GM23338 (cell line): ENCODE measurements at regions not wholly inside any gene's neighbourhood (a gene's known extent, or its start where the extent isn't known, plus 50 kb on each side); places are given as distances from the start of the nearest gene placed in this dataset.

Source experiments
- ATAC-seq: fragments of 200-7000 bp; cut with Tn5 transposase; 3 replicates; pipeline ENCODE4 v1.9.1; 2020
- DNase-seq: peaks from one replicate; pipeline ENCODE4 v3.0.0-alpha.2; 2015; ENCODE audit warnings: low spot score
- H2AFZ ChIP-seq: fragments of 200-600 bp; sonication (generic); 2 replicates; pipeline ENCODE4 v1.8.0; 2016; ENCODE audit warnings: antibody characterized with exemption, mild to moderate bottlenecking, moderate library complexity
- H3F3A ChIP-seq: fragments of 200-600 bp; sonication (generic); replicated peaks from 2 replicates; pipeline ENCODE4 v1.8.0; 2017; ENCODE audit warnings: antibody characterized with exemption, mixed run types, low read depth
- H3K27ac ChIP-seq: fragments of 200-600 bp; sonication (generic); 2 replicates; pipeline ENCODE4 v1.6.1; 2016; ENCODE audit warnings: low read depth
- H3K27me3 ChIP-seq: fragments of 200-600 bp; sonication (generic); 2 replicates; pipeline ENCODE4 v1.8.0; 2016; ENCODE audit warnings: mild to moderate bottlenecking, mixed run types, moderate library complexity; ENCODE audit not compliant: insufficient read depth
- H3K36me3 ChIP-seq: fragments of 200-600 bp; sonication (generic); 2 replicates; pipeline ENCODE4 v1.8.0; 2016; ENCODE audit warnings: mild to moderate bottlenecking; ENCODE audit not compliant: insufficient read depth
- H3K4me1 ChIP-seq: fragments of 200-600 bp; sonication (generic); 2 replicates; pipeline ENCODE4 v1.8.0; 2016; ENCODE audit warnings: mild to moderate bottlenecking, moderate library complexity; ENCODE audit not compliant: insufficient read depth
- H3K4me2 ChIP-seq: fragments of 200-600 bp; sonication (generic); 2 replicates; pipeline ENCODE4 v1.7.1; 2017; ENCODE audit warnings: mixed run types
- H3K4me3 ChIP-seq: fragments of 200-600 bp; sonication (generic); 2 replicates; pipeline ENCODE4 v1.6.1; 2016; ENCODE audit warnings: mixed run types
- H3K79me2 ChIP-seq: fragments of 200-600 bp; sonication (generic); replicated peaks from 2 replicates; pipeline ENCODE4 v1.8.0; 2017; ENCODE audit warnings: mild to moderate bottlenecking; ENCODE audit not compliant: insufficient read depth
- H3K9me2 ChIP-seq: fragments of 200-600 bp; sonication (generic); 2 replicates; pipeline ENCODE4 v1.8.0; 2017; ENCODE audit not compliant: insufficient read depth
- H4K20me1 ChIP-seq: fragments of 200-600 bp; sonication (generic); replicated peaks from 2 replicates; pipeline ENCODE4 v1.8.0; 2017; ENCODE audit warnings: mild to moderate bottlenecking; ENCODE audit not compliant: insufficient read depth
- H3K27ac Mint-ChIP-seq: 2 replicates; pipeline ENCODE4 v1.8.0; 2020; ENCODE audit warnings: inconsistent platforms, mild to moderate bottlenecking, moderate library complexity, mixed read lengths
- H3K27me3 Mint-ChIP-seq: 3 replicates; pipeline ENCODE4 v1.8.0; 2022; ENCODE audit warnings: low read depth, mild to moderate bottlenecking, moderate library complexity, mixed read lengths, inconsistent platforms; ENCODE audit not compliant: insufficient read depth, poor library complexity
- H3K36me3 Mint-ChIP-seq: 3 replicates; pipeline ENCODE4 v1.8.0; 2021; ENCODE audit warnings: low read depth, mild to moderate bottlenecking, inconsistent platforms, moderate library complexity, mixed read lengths
- H3K4me1 Mint-ChIP-seq: 3 replicates; pipeline ENCODE4 v1.8.0; 2020; ENCODE audit warnings: mild to moderate bottlenecking, inconsistent platforms, mixed read lengths
- H3K4me3 Mint-ChIP-seq: 3 replicates; pipeline ENCODE4 v1.8.0; 2021; ENCODE audit warnings: moderate library complexity, mild to moderate bottlenecking, inconsistent platforms, mixed read lengths
- H3K9me3 Mint-ChIP-seq: 3 replicates; pipeline ENCODE4 v1.8.0; 2020; ENCODE audit warnings: moderate library complexity, mild to moderate bottlenecking, inconsistent platforms, mixed read lengths
- CREB1 ChIP-seq: fragments of 250-450 bp; sonication (Bioruptor Pico); IDR thresholded peaks from 2 replicates; pipeline ENCODE4 v1.5.0; 2020; ENCODE audit warnings: low read depth, mild to moderate bottlenecking, moderate library complexity
- CTCF ChIP-seq, 2 experiments: fragments of 200-600 bp in 1 of 2; sonication (generic) in 1 of 2; conservative IDR thresholded peaks; 2 replicates each; pipeline versions ENCODE4 v1.5.1 to v1.6.1; 2016 to 2017; ENCODE audit warnings: antibody characterized with exemption in 2 of 2, low read depth in 2 of 2, mild to moderate bottlenecking in 2 of 2, moderate library complexity in 1 of 2
- ETS1 ChIP-seq: IDR thresholded peaks from 2 replicates; pipeline ENCODE4 v1.6.1; 2016; ENCODE audit warnings: antibody characterized with exemption
- EZH2 ChIP-seq: fragments of 200-600 bp; sonication (generic); IDR thresholded peaks from one replicate; pipeline ENCODE4 v1.8.0; 2017; ENCODE audit warnings: antibody characterized with exemption, mild to moderate bottlenecking, low read depth; ENCODE audit not compliant: unreplicated experiment
- EZH2phosphoT487 ChIP-seq: fragments of 200-600 bp; sonication (generic); IDR thresholded peaks from one replicate; pipeline ENCODE4 v1.8.1; 2018; ENCODE audit warnings: antibody characterized with exemption; ENCODE audit not compliant: unreplicated experiment
- JUNB ChIP-seq: IDR thresholded peaks from one replicate; pipeline ENCODE4 v1.6.1; 2016; ENCODE audit warnings: antibody characterized with exemption; ENCODE audit not compliant: unreplicated experiment
- NANOG ChIP-seq: IDR thresholded peaks from 2 replicates; pipeline ENCODE4 v1.6.1; 2016; ENCODE audit warnings: antibody characterized with exemption, borderline replicate concordance
- POLR2AphosphoS5 ChIP-seq: IDR thresholded peaks from 2 replicates; pipeline ENCODE4 v1.6.1; 2016; ENCODE audit warnings: antibody characterized with exemption, low read depth
- REST ChIP-seq: IDR thresholded peaks from one replicate; pipeline ENCODE4 v1.6.1; 2018; ENCODE audit warnings: antibody characterized with exemption; ENCODE audit not compliant: unreplicated experiment
- STAT1 ChIP-seq: IDR thresholded peaks from one replicate; pipeline ENCODE4 v1.6.1; 2016; ENCODE audit warnings: antibody characterized with exemption; ENCODE audit not compliant: unreplicated experiment
- ZNF114 ChIP-seq: fragments of 250-450 bp; sonication (Bioruptor Pico); IDR thresholded peaks from 2 replicates; pipeline ENCODE4 v1.5.0; 2020; ENCODE audit warnings: mild to moderate bottlenecking, moderate library complexity
- ZNF331 ChIP-seq: fragments of 250-450 bp; sonication (Bioruptor Pico); IDR thresholded peaks from 2 replicates; pipeline ENCODE4 v1.5.0; 2020; ENCODE audit warnings: low read depth, mild to moderate bottlenecking, moderate library complexity
- ZNF462 ChIP-seq: fragments of 250-450 bp; sonication (Bioruptor Pico); IDR thresholded peaks from 2 replicates; pipeline ENCODE4 v1.5.0; 2020; ENCODE audit warnings: mild to moderate bottlenecking, moderate library complexity

- TF ChIP-seq ZNF114 (CRISPR knock-in tag): no peak
- TF ChIP-seq CREB1 (CRISPR knock-in tag): no peak
- no peak for TF ChIP-seq POLR2AphosphoS5
- TF ChIP-seq EZH2phosphoT487: no peak
- TF ChIP-seq ZNF331 (CRISPR knock-in tag): no peak
- TF ChIP-seq EZH2: no peak
- TF ChIP-seq ETS1: no peak
- TF ChIP-seq STAT1: no peak
- TF ChIP-seq CTCF (conservative IDR thresholded peaks at IDR 0.05; ENCODE audit: low read depth in 2 of 2): no peak
- TF ChIP-seq ZNF462 (CRISPR knock-in tag): no peak
- TF ChIP-seq REST: no peak
- TF ChIP-seq JUNB: no peak
- TF ChIP-seq NANOG: no peak
- Mint-ChIP-seq H3K4me3 (no peak overlapping the region), H3K9me3 (no peaks in the 10 kb centered on the region; the same call in 2 of the 3 replicates), H3K36me3 (peaks cover 2% of the 10 kb centered on the region; the same call in 1 of the 3 replicates), H3K4me1 (no peaks in the 10 kb centered on the region), H3K27ac (no peak overlapping the region), H3K27me3 (no peaks in the 10 kb centered on the region)
- no peaks in the 10 kb centered on the region for H3K27me3 ChIP-seq
- DNase-seq (no peak), ATAC-seq (no peak)
- no peaks in the 10 kb centered on the region for H3K79me2 ChIP-seq
- no peak overlapping the region for H3K4me3 ChIP-seq
- H3F3A ChIP-seq: no peaks in the 10 kb centered on the region
- no peak overlapping the region for H3K27ac ChIP-seq
- H3K4me1 ChIP-seq: 0 out of 2 replicates have a peak, but pooled peaks cover 3% of the 10 kb centered on the region
- H2AFZ ChIP-seq: no peak overlapping the region; the same call in 1 of the 2 replicates
- no peak overlapping the region for H3K4me2 ChIP-seq
- H4K20me1 ChIP-seq: no peaks in the 10 kb centered on the region
- H3K36me3 ChIP-seq: no peaks in the 10 kb centered on the region
- H3K9me2 ChIP-seq: peaks cover 12% of the 10 kb centered on the region; the same call in 1 of the 2 replicates
These were observed 247.7 kb downstream of the IL15 start for GRCh38 chr4:141884070-141884469.
